GM03348 (cell line): ENCODE measurements at regions not wholly inside any gene's neighbourhood (a gene's known extent, or its start where the extent isn't known, plus 50 kb on each side); places are given as distances from the start of the nearest gene placed in this dataset.
"Not testable (repeated sequence)": the region's sequence is repeated elsewhere in the genome, so short reads cannot be mapped to it uniquely, and the experiment has no call there.

Experiments used
- DNase-seq: peaks from one replicate; pipeline ENCODE4 v3.0.0; 2012; ENCODE audit warnings: low spot score

GRCh38 chr10:57168611-57169240 is 807.7 kb upstream of the ZWINT start:
- DNase-seq, result no peak

- no peak for DNase-seq
Measured at GRCh38 chr10:57165671-57166070, 804.6 kb upstream of the ZWINT start.

DNA sequence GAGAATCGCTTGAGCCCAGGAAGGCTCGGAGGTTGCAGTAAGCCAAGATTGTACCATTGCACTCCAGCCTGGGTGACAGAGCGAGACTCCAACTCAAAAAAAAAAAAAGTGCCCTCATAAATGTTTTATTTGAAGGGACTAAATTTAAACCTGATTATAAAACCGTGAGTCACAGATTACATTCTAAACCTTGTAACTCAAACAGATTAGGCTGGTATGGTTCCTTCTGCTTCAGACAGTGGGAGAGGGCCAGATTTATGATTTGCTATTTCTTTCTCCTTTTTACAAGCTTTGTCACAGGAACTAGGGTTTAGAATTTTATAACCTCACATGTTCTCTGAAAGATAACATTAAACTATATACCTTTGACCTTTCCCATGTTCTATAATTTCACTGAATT is 801.2 kb upstream of the ZWINT start:
- DNase-seq, result no peak

DNA sequence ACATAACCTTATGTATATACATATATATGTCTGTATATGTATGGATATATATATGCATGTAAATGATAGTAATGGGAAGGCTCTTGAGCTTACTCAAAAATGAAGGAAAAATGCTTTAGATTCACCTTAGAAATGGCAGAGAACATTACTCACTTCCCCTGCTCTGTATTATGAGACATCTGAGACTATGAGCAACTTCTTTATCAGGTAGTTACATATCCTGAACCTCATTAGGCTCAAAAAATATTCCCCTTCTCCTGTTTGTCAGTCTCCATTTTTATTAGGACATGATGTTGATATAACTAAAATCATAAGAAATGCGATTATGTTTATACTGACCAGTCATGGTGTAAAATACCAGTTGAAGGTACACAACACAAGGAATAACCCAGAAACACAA is 800.1 kb upstream of the ZWINT start:
- DNase-seq, result no peak

- no peak for DNase-seq
Measured at GRCh38 chr10:57145548-57145947, 784.5 kb upstream of the ZWINT start.

DNA sequence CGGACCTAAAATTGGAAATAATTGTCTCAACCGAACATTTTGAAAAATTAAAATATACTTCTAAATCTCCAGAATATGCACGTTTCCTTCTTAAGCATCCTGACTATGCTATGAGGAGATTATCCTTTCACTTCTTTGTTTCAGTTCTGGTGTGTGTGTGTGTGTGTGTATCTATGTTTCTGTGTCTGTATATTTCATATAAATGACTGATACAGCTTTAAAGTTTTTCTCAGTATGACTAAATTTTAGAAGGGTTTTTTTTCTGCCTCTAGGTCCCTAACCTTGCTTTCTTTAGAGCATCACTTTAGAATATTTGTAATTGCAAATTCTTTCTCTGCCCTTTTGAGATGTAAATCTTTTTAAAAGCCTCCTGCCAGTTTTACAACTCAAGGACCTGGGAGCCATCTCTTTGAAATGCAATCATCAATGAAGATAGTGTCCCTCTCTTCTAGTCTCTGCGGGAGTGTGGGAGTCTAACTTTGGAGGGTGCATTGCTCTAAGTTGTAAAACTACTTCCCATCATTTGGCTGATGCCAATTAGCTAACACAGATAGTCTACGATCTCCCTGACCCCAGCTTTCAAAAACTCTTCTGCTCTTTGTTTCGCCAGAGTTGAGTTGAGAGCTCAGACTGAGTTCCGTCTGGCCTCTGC is 782.0 kb upstream of the ZWINT start:
- no peak for DNase-seq

DNA sequence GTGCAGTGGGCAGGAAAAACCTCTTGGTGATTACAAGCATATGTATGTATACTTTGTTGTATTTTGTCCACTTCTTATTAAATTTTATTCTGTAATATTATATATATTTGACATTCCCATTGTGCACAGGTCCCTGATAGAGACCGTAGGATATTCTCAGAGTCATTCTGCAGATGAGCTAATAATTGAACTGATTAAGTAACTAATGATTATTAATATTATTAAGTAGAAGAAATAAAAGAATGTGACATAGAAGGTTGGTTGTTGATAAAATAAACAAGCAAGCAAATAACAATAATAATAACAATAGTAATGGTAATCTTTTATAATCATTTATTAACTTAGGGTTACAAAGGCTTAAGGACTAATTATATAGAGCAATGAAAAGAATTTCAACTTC is 780.6 kb upstream of the ZWINT start:
- DNase-seq, result no peak

DNA sequence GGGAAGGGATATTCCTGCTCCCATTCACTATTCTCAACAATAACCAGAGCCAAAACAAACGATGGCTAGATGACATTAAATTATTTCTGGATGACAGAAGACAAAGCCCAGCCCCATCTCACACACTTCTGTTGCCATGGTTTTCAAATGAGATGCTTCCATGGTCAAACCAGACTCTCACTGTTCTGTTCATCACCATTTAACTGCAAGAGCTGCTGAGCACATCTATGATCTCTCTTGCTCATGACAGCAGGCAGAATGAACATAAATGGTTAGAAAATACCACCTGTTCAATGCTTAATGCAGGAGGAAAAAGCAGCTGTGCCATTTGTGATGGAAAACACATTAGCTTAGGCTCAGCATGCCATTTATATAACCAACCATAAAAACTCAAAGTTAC is 758.6 kb upstream of the ZWINT start:
- no peak for DNase-seq

DNA sequence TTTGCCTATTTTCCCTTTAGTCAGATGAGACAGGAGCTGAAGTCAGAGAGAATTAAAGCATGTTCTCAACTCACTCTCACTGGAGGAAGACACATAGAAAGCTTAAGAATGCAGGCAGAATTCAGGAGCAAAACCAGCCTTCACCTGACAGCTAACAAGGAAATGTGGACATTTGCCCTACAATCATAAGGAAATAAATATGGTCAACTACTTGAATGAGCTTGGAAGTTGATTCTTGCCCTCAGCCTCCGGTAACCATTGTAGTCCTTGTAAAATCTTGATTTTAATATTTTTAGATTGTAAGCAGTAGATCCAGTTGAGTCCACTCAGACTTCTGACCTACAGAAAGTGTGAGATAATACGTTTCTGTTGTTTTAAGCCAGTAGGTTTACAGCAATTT is 752.5 kb upstream of the ZWINT start:
- no peak for DNase-seq

GRCh38 chr10:57102236-57102635 is 741.2 kb upstream of the ZWINT start:
- DNase-seq, result no peak

DNA sequence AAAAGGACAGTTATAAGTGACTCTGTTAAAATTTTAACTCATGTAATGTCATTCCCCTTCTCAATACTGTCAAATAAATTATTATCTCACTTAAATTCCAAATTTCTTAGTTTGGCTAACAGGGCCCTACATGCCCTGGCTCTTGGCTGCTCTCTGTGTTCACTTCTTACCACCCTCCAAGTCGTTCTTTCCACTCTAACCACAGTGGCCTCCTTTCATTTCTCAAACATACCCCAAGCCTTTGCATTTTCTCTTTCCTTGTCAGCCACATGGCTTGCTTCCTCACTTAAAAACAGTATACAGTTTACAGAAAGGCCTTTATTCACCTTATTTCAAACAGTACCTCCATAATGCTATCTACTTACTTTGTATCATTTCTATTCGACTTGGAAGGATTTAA is 737.1 kb upstream of the ZWINT start:
- DNase-seq, result no peak

DNA sequence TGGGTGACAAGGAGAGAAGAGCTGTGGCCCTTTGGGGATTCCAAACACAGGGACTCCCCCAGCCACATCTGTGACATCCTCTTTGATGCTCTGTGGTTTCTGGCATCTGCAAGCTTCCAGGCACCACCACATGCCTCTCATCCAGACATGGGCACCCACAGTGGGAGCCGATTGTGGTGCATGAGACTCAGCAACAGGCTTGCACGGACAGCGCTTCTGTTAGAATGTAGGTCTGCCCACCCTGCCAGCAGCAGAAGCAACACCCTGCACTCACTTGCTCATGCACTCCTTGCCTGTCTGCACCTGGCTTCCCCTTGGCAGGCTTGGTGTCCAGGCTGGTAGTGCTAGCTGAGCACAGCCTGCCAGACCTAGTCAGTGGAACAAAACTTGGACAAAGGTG is 735.0 kb upstream of the ZWINT start:
- DNase-seq, result no peak

GRCh38 chr10:57094965-57095364 is 733.9 kb upstream of the ZWINT start:
- DNase-seq, result no peak

GRCh38 chr10:57094083-57094482 is 733.0 kb upstream of the ZWINT start:
- no peak for DNase-seq

DNA sequence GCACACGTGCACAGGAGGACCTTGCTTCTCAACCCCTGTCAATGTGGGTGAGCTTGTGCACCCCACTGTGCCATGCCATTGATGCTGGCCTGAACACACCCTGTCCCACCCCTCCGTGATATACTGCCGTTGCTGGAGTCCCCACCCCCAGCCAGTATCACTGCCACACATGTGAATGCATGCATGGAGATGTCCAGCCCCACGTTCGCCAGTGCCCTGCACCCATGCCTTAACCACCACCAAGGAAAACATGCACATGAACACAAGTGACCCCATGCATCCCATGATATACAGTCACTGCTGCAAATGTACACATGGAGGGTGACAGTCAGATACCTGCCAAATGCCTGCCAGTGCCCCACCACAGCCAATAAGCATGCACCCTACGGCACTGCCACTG is 692.5 kb upstream of the ZWINT start:
- DNase-seq, result no peak

DNA sequence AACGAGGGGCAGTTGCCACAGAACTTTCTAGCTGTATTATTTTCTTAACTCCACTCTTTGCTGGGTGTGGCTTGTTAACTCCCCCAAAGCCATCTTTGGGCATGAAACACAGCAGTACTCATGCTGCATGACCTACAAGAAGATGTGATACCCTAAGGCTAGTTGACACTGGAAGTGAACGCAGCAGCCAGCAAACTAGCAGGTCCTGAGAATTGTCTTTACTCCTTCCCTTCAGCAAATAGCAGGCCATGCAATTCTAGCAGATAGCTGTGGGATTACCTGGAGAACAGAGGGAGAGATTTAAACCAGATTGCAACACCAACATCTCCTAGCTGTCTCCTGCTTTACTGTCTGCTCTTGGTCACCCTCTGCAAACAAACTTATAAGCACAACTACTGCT is 688.0 kb upstream of the ZWINT start:
- no peak for DNase-seq

- DNase-seq, result no peak
Measured at GRCh38 chr10:57038531-57038930, 677.5 kb upstream of the ZWINT start.

DNA sequence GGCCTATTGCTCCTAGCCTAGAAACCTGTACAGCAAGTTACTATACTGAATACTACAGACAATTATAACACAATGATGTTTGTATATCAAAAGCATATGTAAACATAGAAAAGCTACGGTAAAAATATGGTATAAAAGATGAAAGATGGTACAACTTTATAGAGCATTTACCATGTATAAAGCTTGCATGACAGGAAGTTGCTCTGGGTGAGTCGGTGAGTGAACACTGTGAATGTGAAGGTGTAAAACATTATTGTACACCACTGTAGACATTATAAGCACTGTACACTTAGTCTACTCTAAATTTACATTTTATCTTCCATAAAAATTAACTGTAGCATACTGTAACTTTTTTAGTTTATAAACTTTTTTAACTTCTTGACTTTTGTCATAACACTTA is 674.3 kb upstream of the ZWINT start:
- no peak for DNase-seq

DNA sequence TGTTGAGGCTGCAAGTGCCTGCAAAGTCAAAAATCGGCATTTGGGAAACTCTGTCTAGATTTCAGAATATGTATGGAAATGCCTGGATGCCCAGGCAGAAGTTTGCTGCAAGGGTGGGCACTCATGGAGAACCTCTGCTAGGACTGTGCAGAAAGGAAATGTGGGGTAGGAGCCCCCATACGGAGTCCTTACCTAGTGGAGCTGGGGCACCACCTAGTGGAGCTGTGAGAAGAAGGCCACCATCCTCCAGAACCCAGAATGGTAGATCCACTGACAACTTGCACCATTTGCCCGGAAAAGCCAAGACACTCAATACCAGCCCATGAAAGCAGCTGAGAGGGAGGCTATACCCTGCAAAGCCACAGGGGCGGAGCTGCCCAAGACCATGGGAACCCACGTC is 671.2 kb upstream of the ZWINT start:
- not testable (repeated sequence) for DNase-seq

DNA sequence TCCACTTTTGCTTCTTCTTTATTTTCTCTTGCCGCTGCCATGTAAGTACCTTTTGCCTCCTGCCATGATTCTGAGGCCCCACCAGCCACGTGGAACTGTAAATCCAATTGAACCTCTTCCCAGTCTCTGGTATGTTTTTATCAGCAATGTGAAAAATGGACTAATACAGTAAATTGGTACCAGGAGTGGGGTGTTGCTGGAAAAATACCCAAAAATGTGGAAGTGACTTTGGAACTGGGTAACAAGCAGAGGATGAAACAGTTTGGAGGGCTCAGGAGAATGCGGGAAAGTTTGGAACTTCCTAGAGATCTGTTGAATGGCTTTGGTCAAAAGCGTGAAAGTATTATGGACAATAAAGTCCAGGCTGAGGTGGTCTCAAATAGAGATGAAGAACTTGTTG is 670.3 kb upstream of the ZWINT start:
- DNase-seq, result no peak

DNA sequence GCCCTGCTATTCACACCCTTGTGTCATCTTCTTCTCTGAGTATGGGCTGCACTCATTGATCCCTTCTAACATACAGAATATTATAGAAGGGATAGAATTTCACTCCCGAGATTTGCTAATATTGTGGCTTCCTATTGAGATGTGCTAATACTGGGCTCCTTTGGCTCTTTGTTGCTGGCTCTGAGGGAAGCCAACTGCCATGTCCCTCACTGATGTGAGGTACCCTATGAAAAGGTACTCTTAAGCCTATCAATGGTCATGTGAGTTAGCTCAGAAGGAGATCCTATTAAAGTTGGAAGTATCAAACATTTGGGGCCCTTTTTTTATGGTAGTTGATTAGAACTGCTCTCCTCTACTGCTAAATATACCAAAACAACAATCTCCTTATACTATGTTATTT is 665.2 kb upstream of the ZWINT start:
- no peak for DNase-seq

GRCh38 chr10:57023626-57024025 is 662.6 kb upstream of the ZWINT start:
- no peak for DNase-seq

DNA sequence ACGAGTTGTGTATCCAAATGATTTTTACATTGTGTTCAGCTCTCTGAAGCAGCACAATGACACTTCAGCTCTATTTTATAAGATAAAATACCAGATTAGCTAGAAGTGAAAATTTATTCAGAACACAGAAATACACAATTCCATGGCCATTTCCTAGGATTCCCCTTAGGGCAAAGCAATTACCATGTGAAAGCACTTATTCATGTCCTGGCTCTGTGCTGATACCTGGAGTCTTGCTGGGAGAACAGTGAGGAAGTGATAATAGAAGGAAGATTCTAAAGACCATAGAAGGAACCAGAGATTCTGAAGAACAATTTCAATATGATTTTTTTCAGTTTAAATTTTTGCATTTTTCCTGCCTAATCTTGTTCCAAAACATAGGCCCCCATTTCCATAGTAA is 657.4 kb upstream of the ZWINT start:
- DNase-seq, result no peak

DNA sequence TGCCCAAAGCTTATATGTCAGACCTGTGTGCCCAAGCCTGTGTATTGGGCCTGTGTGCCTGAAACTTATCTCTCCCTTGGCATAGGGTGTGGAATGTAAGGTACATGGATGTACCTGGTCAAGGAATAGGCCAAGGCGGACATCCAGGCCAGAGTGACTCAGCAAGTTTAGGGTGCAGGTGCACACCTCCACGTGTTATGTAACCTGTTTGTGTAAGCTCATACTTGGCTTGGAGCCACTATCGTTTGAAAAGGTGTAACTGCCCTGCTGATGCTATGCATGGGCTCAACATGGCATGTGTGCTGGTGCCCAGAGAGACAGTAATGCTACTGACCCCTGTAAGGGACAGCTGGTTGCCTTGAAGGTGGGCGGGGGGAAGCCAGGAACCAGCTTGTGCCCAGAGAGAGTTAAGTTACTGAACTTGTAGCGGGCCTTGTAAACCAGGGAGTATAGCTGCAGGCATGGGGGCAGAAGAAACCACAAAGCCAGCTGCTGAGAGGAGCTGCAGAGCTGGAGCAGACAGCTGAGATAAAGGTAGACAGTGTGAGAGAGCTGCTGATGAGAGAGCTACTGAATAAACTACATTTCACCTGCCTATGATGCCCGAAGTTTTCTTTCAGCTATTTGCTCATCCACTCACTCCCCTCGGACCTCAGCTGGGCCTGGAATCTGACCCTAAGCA is 656.4 kb upstream of the ZWINT start:
- DNase-seq, result no peak
